K562 (cell line): ENCODE measurements at regions not wholly inside any gene's neighbourhood (a gene's known extent, or its start where the extent isn't known, plus 50 kb on each side); places are given as distances from the start of the nearest gene placed in this dataset.
A peak's percentile ranks its signal among the peaks of the same experiment; 100 is the strongest.

Source experiments
- ATAC-seq: fragments of 200-7000 bp; cut with Tn5 transposase; 3 replicates; pipeline ENCODE4 v1.9.1; 2020; ENCODE audit warnings: moderate library complexity
- BruUV-seq: library from RNA; stranded (reverse); fragments of 400-500 nt; replicated peaks from 2 replicates; lab custom pipeline; 2021; lab: Mats Ljungman, UMichigan
- CTCF ChIA-PET: fragments of 300-600 bp; formaldehyde crosslinking; extraction: SDS; loops from one replicate; lab custom pipeline; 2021; ENCODE audit warnings: low intra/inter-chr PET ratio; lab: Yijun Ruan, JAX
- POLR2A ChIA-PET: fragments of 300-600, 350-650 bp; sonication (Branson Sonifier 250); formaldehyde crosslinking; extraction: SDS; loops from one replicate; lab custom pipeline; 2021; ENCODE audit warnings: antibody characterized with exemption, inconsistent platforms; lab: Yijun Ruan, JAX
- DNase-seq, 4 experiments: peaks; one replicate each; pipeline versions ENCODE4 v3.0.0 to v3.0.0-alpha.2; 2011 to 2018; ENCODE audit warnings: low spot score in 3 of 4, mixed read lengths in 3 of 4; ENCODE audit errors: extremely low read depth in 1 of 4
- FAIRE-seq: peaks from 2 replicates; lab custom pipeline; 2011; peaks lifted over from hg19 to GRCh38; lab: Jason Lieb, UNC
- H2AFZ ChIP-seq: 2 replicates; pipeline ENCODE4 v1.6.0; 2011; ENCODE audit warnings: low read depth, low read length, control low read depth, inconsistent platforms
- H3K27ac ChIP-seq: fragments of 200-600 bp; 3 replicates; pipeline ENCODE4 v1.8.0; 2011; ENCODE audit warnings: low read depth, mild to moderate bottlenecking, control low read depth, inconsistent platforms, low read length, moderate library complexity, mixed read lengths; ENCODE audit errors: extremely low read depth
- H3K27me3 ChIP-seq, 2 experiments: fragments of 300-600 bp in 1 of 2; 2 replicates in 1 of 2; 3 replicates in 1 of 2; pipeline versions ENCODE4 v1.6.0 to v1.8.0; 2011; ENCODE audit warnings: inconsistent platforms in 2 of 2, low read length in 2 of 2, mild to moderate bottlenecking in 1 of 2, mixed read lengths in 1 of 2, moderate library complexity in 1 of 2; ENCODE audit not compliant: control insufficient read depth in 2 of 2, insufficient read depth in 2 of 2
- H3K36me3 ChIP-seq: fragments of 300-600 bp; 3 replicates; pipeline ENCODE4 v1.8.0; 2011; ENCODE audit warnings: mild to moderate bottlenecking, low read length, inconsistent platforms; ENCODE audit not compliant: control insufficient read depth, insufficient read depth
- H3K4me1 ChIP-seq, 2 experiments: fragments of 200-600 bp in 1 of 2; replicated peaks in 1 of 2; 2 replicates in 1 of 2; 3 replicates in 1 of 2; pipeline versions ENCODE4 v1.5.1 to v1.8.0; 2011; ENCODE audit warnings: inconsistent platforms in 2 of 2, low read length in 2 of 2, mild to moderate bottlenecking in 1 of 2, mixed read lengths in 1 of 2, moderate library complexity in 1 of 2; ENCODE audit not compliant: control insufficient read depth in 2 of 2, insufficient read depth in 2 of 2
- H3K4me2 ChIP-seq: 2 replicates; pipeline ENCODE4 v1.6.1; 2011; ENCODE audit warnings: low read length, control low read depth, inconsistent platforms, mixed read lengths; ENCODE audit not compliant: insufficient read depth
- H3K4me3 ChIP-seq: fragments of 200-600 bp; sonication (generic), shearing (Covaris generic); 2 replicates; pipeline ENCODE4 v1.5.1; 2016; ENCODE audit warnings: control low read depth, inconsistent platforms
- H3K79me2 ChIP-seq: fragments of 200-600 bp; 3 replicates; pipeline ENCODE4 v1.8.0; 2011; ENCODE audit warnings: low read length, inconsistent platforms; ENCODE audit not compliant: control insufficient read depth, insufficient read depth
- H3K9ac ChIP-seq, 2 experiments: 2 replicates each; pipeline versions ENCODE4 v1.6.0 to v1.6.1; 2011; ENCODE audit warnings: low read depth in 2 of 2, low read length in 2 of 2, control low read depth in 1 of 2, inconsistent platforms in 1 of 2, mild to moderate bottlenecking in 1 of 2, mixed read lengths in 1 of 2; ENCODE audit not compliant: insufficient read depth in 1 of 2
- H3K9me1 ChIP-seq: one replicate; pipeline ENCODE4 v1.6.0; 2011; ENCODE audit warnings: inconsistent platforms, mild to moderate bottlenecking, low read length, moderate library complexity; ENCODE audit not compliant: control insufficient read depth, insufficient read depth
- H3K9me3 ChIP-seq: replicated peaks from 2 replicates; pipeline ENCODE4 v1.5.1; 2011; ENCODE audit warnings: low read depth, low read length, inconsistent platforms; ENCODE audit not compliant: control insufficient read depth, insufficient read depth
- H4K20me1 ChIP-seq: replicated peaks from 2 replicates; pipeline ENCODE4 v1.6.1; 2011; ENCODE audit warnings: low read length, inconsistent platforms, mixed read lengths; ENCODE audit not compliant: control insufficient read depth, insufficient read depth
- CAMTA2 ChIP-seq: fragments of 250-450 bp; sonication (Bioruptor Pico); conservative IDR thresholded peaks from 2 replicates; pipeline ENCODE4 v1.5.1; 2022
- CC2D1A ChIP-seq: fragments of 450-650 bp; IDR thresholded peaks from 2 replicates; pipeline ENCODE4 v1.6.1; 2017; ENCODE audit warnings: mild to moderate bottlenecking
- CHD1 ChIP-seq: fragments of 200-600 bp; sonication (generic); IDR thresholded peaks from one replicate; pipeline ENCODE4 v1.6.1; 2012; ENCODE audit warnings: mild to moderate bottlenecking, moderate library complexity, low read length, inconsistent platforms
- ELF2 ChIP-seq: fragments of 250-450 bp; sonication (Bioruptor Pico); IDR thresholded peaks from 2 replicates; pipeline ENCODE4 v1.5.0; 2021; ENCODE audit warnings: mild to moderate bottlenecking
- FOXA1 ChIP-seq: fragments of 450-650 bp; IDR thresholded peaks from 2 replicates; pipeline ENCODE4 v1.6.1; 2016; ENCODE audit warnings: mild to moderate bottlenecking, borderline replicate concordance
- ILK ChIP-seq: fragments of 450-650 bp; IDR thresholded peaks from 2 replicates; pipeline ENCODE4 v1.6.1; 2016; ENCODE audit warnings: missing genetic modification characterization, low read depth, mild to moderate bottlenecking, missing compliant biosample characterization, moderate library complexity, borderline replicate concordance
- KDM4B ChIP-seq, 2 experiments: fragments of 450-650 bp in 1 of 2; sonication (generic) in 1 of 2; IDR thresholded peaks; 2 replicates each; pipeline ENCODE4 v1.6.1; 2016 to 2017; ENCODE audit warnings: borderline replicate concordance in 2 of 2, antibody characterized with exemption in 1 of 2, low read depth in 1 of 2, mild to moderate bottlenecking in 1 of 2
- MTA2 ChIP-seq: fragments of 450-650 bp; IDR thresholded peaks from 2 replicates; pipeline ENCODE4 v1.6.1; 2016; ENCODE audit warnings: low read depth
- NCOA4 ChIP-seq: fragments of 450-650 bp; IDR thresholded peaks from 2 replicates; pipeline ENCODE4 v1.6.1; 2018; ENCODE audit warnings: mild to moderate bottlenecking; ENCODE audit not compliant: partially characterized antibody
- NR1H2 ChIP-seq: sonication (generic); formaldehyde crosslinking; IDR thresholded peaks from 2 replicates; pipeline ENCODE4 v1.4.0; 2020; ENCODE audit warnings: mild to moderate bottlenecking, missing genetic modification reagents
- TEAD4 ChIP-seq, 2 experiments: sonication (generic) in 1 of 2; formaldehyde crosslinking in 1 of 2; IDR thresholded peaks; 2 replicates each; pipeline versions ENCODE4 v1.6.1 to v1.8.0; 2012 to 2022; ENCODE audit warnings: borderline replicate concordance in 1 of 2, inconsistent platforms in 1 of 2, low read length in 1 of 2, mild to moderate bottlenecking in 1 of 2, missing genetic modification reagents in 1 of 2
- YY1 ChIP-seq, 3 experiments: IDR thresholded peaks; 2 replicates each; pipeline ENCODE4 v1.6.1; 2011; ENCODE audit warnings: low read length in 2 of 3, mild to moderate bottlenecking in 2 of 3, moderate library complexity in 2 of 3, borderline replicate concordance in 1 of 3, control low read depth in 1 of 3, low read depth in 1 of 3; ENCODE audit not compliant: insufficient read depth in 3 of 3, insufficient replicate concordance in 2 of 3, control insufficient read depth in 1 of 3, insufficient read length in 1 of 3; ENCODE audit errors: extremely low read depth in 1 of 3
- ZBTB1 ChIP-seq: sonication (generic); formaldehyde crosslinking; IDR thresholded peaks from 2 replicates; pipeline ENCODE4 v1.8.1; 2023; ENCODE audit warnings: missing genetic modification reagents, low read depth, mild to moderate bottlenecking, borderline replicate concordance
- ZC3H11A ChIP-seq: IDR thresholded peaks from 2 replicates; pipeline ENCODE4 v1.6.1; 2012; ENCODE audit warnings: low read depth, low read length, improper control_type of control experiment
- ZNF134 ChIP-seq: fragments of 250-450 bp; sonication (Bioruptor Pico); conservative IDR thresholded peaks from 2 replicates; pipeline ENCODE4 v1.4.0; 2020
- ZNF165 ChIP-seq: fragments of 250-450 bp; sonication (Bioruptor Pico); IDR thresholded peaks from 2 replicates; pipeline ENCODE4 v1.4.0; 2020; ENCODE audit warnings: borderline replicate concordance
- ZNF217 ChIP-seq: sonication (generic); formaldehyde crosslinking; IDR thresholded peaks from 2 replicates; pipeline ENCODE4 v1.8.0; 2022; ENCODE audit warnings: mild to moderate bottlenecking, missing genetic modification reagents
- WGBS: fragments of 100-300 bp; shearing (Covaris generic); methylation state at CpG from one replicate; pipeline ENCODE4 v1.1.6; 2016; ENCODE audit warnings: low coverage, mixed read lengths; ENCODE audit not compliant: insufficient coverage; ENCODE audit errors: missing lambda C conversion rate; 5-methylcytosine and 5-hydroxymethylcytosine counted together
- in situ Hi-C: fragments of 300-500 bp; cut with MboI; formaldehyde crosslinking; loops from 4 replicates; pipeline ENCODE4 v1.15.0; 2018; ENCODE audit warnings: inconsistent platforms, mixed read lengths
- intact Hi-C: fragments of 100-400 bp; cut with micrococcal nuclease; formaldehyde crosslinking; loops from 2 replicates; pipeline ENCODE4 v1.14.2; 2022
- TF ChIP-seq, protein P1 (sequence below): fragments of 250-450 bp; sonication (Bioruptor Pico); IDR thresholded peaks from 2 replicates; pipeline ENCODE4 v1.4.0; 2020
- TF ChIP-seq, protein P2 (sequence below): IDR thresholded peaks from 2 replicates; pipeline ENCODE4 v1.6.1; 2016; ENCODE audit warnings: missing genetic modification characterization, missing compliant biosample characterization

DNA sequence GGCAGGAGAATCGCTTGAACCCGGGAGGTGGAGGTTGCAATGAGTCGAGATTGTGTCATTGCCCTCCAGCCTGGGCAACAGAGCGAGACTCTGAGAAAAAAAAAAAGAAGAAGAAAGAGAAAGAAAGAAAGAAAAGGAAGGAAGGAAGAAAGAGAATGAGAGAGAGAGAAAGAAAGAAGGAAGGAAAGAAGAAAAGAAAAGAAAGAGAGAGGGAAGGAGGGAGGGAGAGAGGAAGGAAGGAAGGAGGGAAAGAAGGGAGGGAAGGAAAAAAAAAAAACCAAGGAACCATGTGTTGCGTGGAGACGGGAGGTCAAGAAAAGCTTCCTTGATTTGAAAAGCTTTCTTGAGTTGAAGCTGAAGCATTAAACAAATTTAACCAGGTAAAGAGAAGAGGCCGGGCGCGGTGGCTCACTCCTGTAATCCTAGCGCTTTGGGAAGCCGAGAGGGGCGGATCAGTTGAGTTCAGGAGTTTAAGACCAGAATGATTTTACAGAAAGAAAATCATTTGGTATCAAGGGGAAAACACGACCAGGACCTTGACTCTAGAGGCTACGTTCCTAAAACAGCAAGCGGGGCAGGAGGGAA, 90.5 kb upstream of the PRSS16 start:
- Histone ChIP-seq H3K4me3 (peak overlapping the region; percentile 54), H3K9ac (peak overlapping the region; percentile 70 to 91), H3K27ac (peak overlapping the region; percentile 46), H3K27me3 (no peaks in the 10 kb centered on the region), H3K4me1 (peaks cover 10% of the 10 kb centered on the region in 2 experiments; a peak in 3 of 5 replicates), H3K79me2 (no peaks in the 10 kb centered on the region), H3K4me2 (peak overlapping the region; percentile 91), H3K9me3 (no peaks in the 10 kb centered on the region), H2AFZ (peak overlapping the region; percentile 93), H3K9me1 (no peaks in the 10 kb centered on the region), H3K36me3 (no peaks in the 10 kb centered on the region), H4K20me1 (no peaks in the 10 kb centered on the region)
- no TSS peak for BruUV-seq
- FAIRE-seq (no peak), DNase-seq (no peak), ATAC-seq (peak; percentile 16; the same call in 2 of the 3 replicates)
- ChIA-PET CTCF (interaction anchor here (0.6 to 2.8 kb wide), 8 partner anchors 25 to 983 kb away, joined by 3 to 16 read pairs (median 3); no protein-coding TSS in a partner anchor), POLR2A (interaction anchor here (0.6 to 4.6 kb wide), 7 partner anchors 10 to 668 kb away, joined by 3 to 69 read pairs (median 4); a partner anchor contains a TSS)
- WGBS = 27% methylated on average over 15 of the region's 15 CpGs
- in situ Hi-C loops = no loop called here
- intact Hi-C loops = loop anchor here (1.0 to 5.0 kb wide), 2 partner anchors 8 to 345 kb away; no protein-coding TSS in a partner anchor
- TF ChIP-seq CAMTA2 (CRISPR knock-in tag) (no peak), TEAD4 (IDR thresholded peaks at IDR 0.05; ENCODE audit: low read length) (no peak), TEAD4 (CRISPR knock-in tag; IDR thresholded peaks at IDR 0.05; ENCODE audit: borderline replicate concordance) (no peak), ZBTB1 (no peak), ILK (tag) (no peak), ZNF165 (CRISPR knock-in tag) (no peak), CHD1 (no peak), ZNF134 (CRISPR knock-in tag) (no peak), NCOA4 (peak; percentile 77), ZC3H11A (no peak), CC2D1A (peak; percentile 69), ZNF217 (CRISPR knock-in tag) (no peak), MTA2 (peak; percentile 69), ELF2 (CRISPR knock-in tag) (no peak), NR1H2 (CRISPR knock-in tag) (no peak), FOXA1 (no peak), YY1 (IDR thresholded peaks at IDR 0.05; ENCODE audit: borderline replicate concordance in 1 of 3, control insufficient read depth in 1 of 3, extremely low read depth in 1 of 3, insufficient read depth in 3 of 3, insufficient read length in 1 of 3, insufficient replicate concordance in 2 of 3, low read depth in 1 of 3, low read length in 2 of 3) (no peak), KDM4B (IDR thresholded peaks at IDR 0.05; ENCODE audit: borderline replicate concordance in 2 of 2, low read depth in 1 of 2) (no peak)
- TF ChIP-seq, protein P1, sequence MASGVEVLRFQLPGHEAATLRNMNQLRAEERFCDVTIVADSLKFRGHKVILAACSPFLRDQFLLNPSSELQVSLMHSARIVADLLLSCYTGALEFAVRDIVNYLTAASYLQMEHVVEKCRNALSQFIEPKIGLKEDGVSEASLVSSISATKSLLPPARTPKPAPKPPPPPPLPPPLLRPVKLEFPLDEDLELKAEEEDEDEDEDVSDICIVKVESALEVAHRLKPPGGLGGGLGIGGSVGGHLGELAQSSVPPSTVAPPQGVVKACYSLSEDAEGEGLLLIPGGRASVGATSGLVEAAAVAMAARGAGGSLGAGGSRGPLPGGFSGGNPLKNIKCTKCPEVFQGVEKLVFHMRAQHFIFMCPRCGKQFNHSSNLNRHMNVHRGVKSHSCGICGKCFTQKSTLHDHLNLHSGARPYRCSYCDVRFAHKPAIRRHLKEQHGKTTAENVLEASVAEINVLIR (CRISPR knock-in tag) = no peak
- TF ChIP-seq, protein P2, sequence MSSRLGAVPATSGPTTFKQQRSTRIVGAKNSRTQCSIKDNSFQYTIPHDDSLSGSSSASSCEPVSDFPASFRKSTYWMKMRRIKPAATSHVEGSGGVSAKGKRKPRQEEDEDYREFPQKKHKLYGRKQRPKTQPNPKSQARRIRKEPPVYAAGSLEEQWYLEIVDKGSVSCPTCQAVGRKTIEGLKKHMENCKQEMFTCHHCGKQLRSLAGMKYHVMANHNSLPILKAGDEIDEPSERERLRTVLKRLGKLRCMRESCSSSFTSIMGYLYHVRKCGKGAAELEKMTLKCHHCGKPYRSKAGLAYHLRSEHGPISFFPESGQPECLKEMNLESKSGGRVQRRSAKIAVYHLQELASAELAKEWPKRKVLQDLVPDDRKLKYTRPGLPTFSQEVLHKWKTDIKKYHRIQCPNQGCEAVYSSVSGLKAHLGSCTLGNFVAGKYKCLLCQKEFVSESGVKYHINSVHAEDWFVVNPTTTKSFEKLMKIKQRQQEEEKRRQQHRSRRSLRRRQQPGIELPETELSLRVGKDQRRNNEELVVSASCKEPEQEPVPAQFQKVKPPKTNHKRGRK (tag) = peak; percentile 100
